Upper lobe of left lung (tissue), 6 donors: ENCODE measurements at regions not wholly inside any gene's neighbourhood (a gene's known extent, or its start where the extent isn't known, plus 50 kb on each side); places are given as distances from the start of the nearest gene placed in this dataset.

ENCODE experiments used
- ATAC-seq, 2 donors: fragments of 200-7000 bp; cut with Tn5 transposase; one replicate each; pipeline ENCODE4 v1.9.1; 2022; ENCODE audit warnings: mild to moderate bottlenecking in 2 of 2, moderate library complexity in 2 of 2; ENCODE audit not compliant: low FRiP score in 2 of 2
- DNase-seq, 2 donors: peaks; one replicate each; pipeline ENCODE4 v3.0.0-alpha.2; 2019 to 2020
- H3K27ac ChIP-seq, 4 donors: fragments of 200-600 bp; sonication (generic); one replicate each; pipeline ENCODE4 v1.5.1; 2016 to 2019
- H3K27me3 ChIP-seq, 4 donors: fragments of 200-600 bp; sonication (generic); one replicate each; pipeline ENCODE4 v1.5.1; 2017 to 2019
- H3K36me3 ChIP-seq, 4 donors: fragments of 200-600 bp; sonication (generic); one replicate each; pipeline ENCODE4 v1.5.1; 2016 to 2019
- H3K4me1 ChIP-seq, 4 donors: fragments of 200-600 bp; sonication (generic); one replicate each; pipeline ENCODE4 v1.5.1; 2018 to 2019
- H3K4me3 ChIP-seq, 4 donors: fragments of 200-600 bp; sonication (generic); one replicate each; pipeline ENCODE4 v1.5.1; 2017 to 2019; ENCODE audit warnings: mild to moderate bottlenecking in 2 of 4, moderate library complexity in 1 of 4
- H3K9me3 ChIP-seq, 4 donors: fragments of 200-600 bp; sonication (generic); one replicate each; pipeline ENCODE4 v1.5.1; 2018 to 2019
- CTCF ChIP-seq, 6 experiments: fragments of 450-650 bp in 4 of 6; fragments of 200-600 bp in 2 of 6; sonication (generic) in 2 of 6; IDR thresholded peaks; one replicate each; pipeline ENCODE4 v1.5.1; 2016 to 2019; ENCODE audit warnings: antibody characterized with exemption in 6 of 6
- EP300 ChIP-seq, 4 donors: sonication (generic); formaldehyde crosslinking; IDR thresholded peaks; one replicate each; pipeline ENCODE4 v1.5.1; 2017; ENCODE audit warnings: antibody characterized with exemption in 4 of 4, control low read depth in 2 of 4
- POLR2A ChIP-seq, 4 donors: fragments of 450-650 bp; IDR thresholded peaks; one replicate each; pipeline ENCODE4 v1.5.1; 2016 to 2017; ENCODE audit warnings: antibody characterized with exemption in 4 of 4, mild to moderate bottlenecking in 2 of 4
- POLR2AphosphoS5 ChIP-seq, 2 donors: sonication (generic); formaldehyde crosslinking; IDR thresholded peaks; one replicate each; pipeline ENCODE4 v1.5.1; 2017; ENCODE audit warnings: antibody characterized with exemption in 2 of 2
- WGBS, 2 donors: methylation state at CpG; one replicate each; pipeline ENCODE4 v1.1.5; 2017 to 2018; 5-methylcytosine and 5-hydroxymethylcytosine counted together
- donor health status: DM: no; HTN: no; CAD: no; lungs with moderate emphysema.
- donor health status: DM: no; HTN: yes; CAD: no; lungs with severe emphysema.

GRCh38 chr6:6788394-6789032 lies 200.0 kb downstream of the LY86 start:
- Histone ChIP-seq H3K4me3 (no peak overlapping the region), H3K27ac (no peak overlapping the region), H3K9me3 (no peaks in the 10 kb centered on the region), H3K36me3 (no peaks in the 10 kb centered on the region), H3K27me3 (no peaks in the 10 kb centered on the region), H3K4me1 (no peaks in the 10 kb centered on the region)
- ATAC-seq = peak; percentile 44 to 68
- no peak for TF ChIP-seq EP300 (IDR thresholded peaks at IDR 0.05)
- TF ChIP-seq CTCF (IDR thresholded peaks at IDR 0.05) = peak in 5 of 6 experiments; percentile 37 to 64 (median 53)
- WGBS, 2 donors = 64 to 75% methylated on average over 4 of the region's 4 CpGs
- no peak for DNase-seq

- Histone ChIP-seq H3K27ac (no peak overlapping the region), H3K4me3 (no peak overlapping the region), H3K27me3 (no peaks in the 10 kb centered on the region), H3K36me3 (no peaks in the 10 kb centered on the region), H3K9me3 (no peaks in the 10 kb centered on the region), H3K4me1 (no peaks in the 10 kb centered on the region)
- 90 to 91% methylated on average over 5 of the region's 5 CpGs for WGBS, 2 donors
- ATAC-seq (no peak), DNase-seq (no peak)
- TF ChIP-seq POLR2A (IDR thresholded peaks at IDR 0.05) (no peak), CTCF (IDR thresholded peaks at IDR 0.05) (no peak), POLR2AphosphoS5 (IDR thresholded peaks at IDR 0.05) (no peak), EP300 (IDR thresholded peaks at IDR 0.05) (no peak)
Measured at GRCh38 chr6:6790393-6790792, 201.9 kb downstream of the LY86 start.

GRCh38 chr6:6790891-6791290 lies 202.4 kb downstream of the LY86 start:
- ATAC-seq (no peak), DNase-seq (no peak)
- Histone ChIP-seq H3K36me3 (no peaks in the 10 kb centered on the region), H3K27ac (no peak overlapping the region), H3K9me3 (no peaks in the 10 kb centered on the region), H3K4me1 (no peaks in the 10 kb centered on the region), H3K27me3 (no peaks in the 10 kb centered on the region), H3K4me3 (no peak overlapping the region)
- 94 to 97% methylated on average over 3 of the region's 3 CpGs for WGBS, 2 donors
- TF ChIP-seq POLR2A (IDR thresholded peaks at IDR 0.05) = no peak
- TF ChIP-seq POLR2AphosphoS5 (IDR thresholded peaks at IDR 0.05) = no peak
- no peak for TF ChIP-seq EP300 (IDR thresholded peaks at IDR 0.05)
- no peak for TF ChIP-seq CTCF (IDR thresholded peaks at IDR 0.05)

GRCh38 chr6:6793388-6794250 lies 205.1 kb downstream of the LY86 start:
- DNase-seq (peak; percentile 41 to 47), ATAC-seq (peak; percentile 6 to 74)
- Histone ChIP-seq H3K27me3 (no peaks in the 10 kb centered on the region), H3K27ac (peak overlapping the region in 2 of 4 donors; percentile 37 to 42), H3K36me3 (no peaks in the 10 kb centered on the region), H3K9me3 (no peaks in the 10 kb centered on the region), H3K4me1 (no peaks in the 10 kb centered on the region), H3K4me3 (no peak overlapping the region)
- no peak for TF ChIP-seq CTCF (IDR thresholded peaks at IDR 0.05)
- TF ChIP-seq POLR2AphosphoS5 (IDR thresholded peaks at IDR 0.05) = peak; percentile 17 to 49
- peak in 1 of 4 donors; percentile 77 for TF ChIP-seq EP300 (IDR thresholded peaks at IDR 0.05)
- no peak for TF ChIP-seq POLR2A (IDR thresholded peaks at IDR 0.05)
- WGBS, 2 donors = 77 to 80% methylated on average over 9 of the region's 9 CpGs
